Left colon (tissue), 2 donors: ENCODE measurements at regions not wholly inside any gene's neighbourhood (a gene's known extent, or its start where the extent isn't known, plus 50 kb on each side); places are given as distances from the start of the nearest gene placed in this dataset.

Experiments used
- ATAC-seq: fragments of 200-7000 bp; cut with Tn5 transposase; one replicate; pipeline ENCODE4 v1.9.1; 2020; ENCODE audit warnings: mild to moderate bottlenecking, moderate library complexity
- DNase-seq, 2 donors: peaks; one replicate each; pipeline ENCODE4 v3.0.0-alpha.2; 2020
- intact Hi-C, 2 donors: fragments of 100-400 bp; cut with DNase I in 1 of 2; cut with micrococcal nuclease in 1 of 2; formaldehyde crosslinking; loops; one replicate each; pipeline versions ENCODE4 v1.11.2 to v1.14.0; 2022; cut with DNase I, micrococcal nuclease
- donor health status: DM: no; HTN: no; CAD: no.
- donor health status: DM: yes; HTN: yes; CAD: no.

- DNase-seq (no peak), ATAC-seq (no peak)
- intact Hi-C loops: loop anchor here in 1 of 2 donors (10.0 kb wide), 1 partner anchor 908 kb away; no protein-coding TSS in a partner anchor
Observed at GRCh38 chr4:13876940-13877339, 249.4 kb upstream of the BOD1L1 start.

DNA sequence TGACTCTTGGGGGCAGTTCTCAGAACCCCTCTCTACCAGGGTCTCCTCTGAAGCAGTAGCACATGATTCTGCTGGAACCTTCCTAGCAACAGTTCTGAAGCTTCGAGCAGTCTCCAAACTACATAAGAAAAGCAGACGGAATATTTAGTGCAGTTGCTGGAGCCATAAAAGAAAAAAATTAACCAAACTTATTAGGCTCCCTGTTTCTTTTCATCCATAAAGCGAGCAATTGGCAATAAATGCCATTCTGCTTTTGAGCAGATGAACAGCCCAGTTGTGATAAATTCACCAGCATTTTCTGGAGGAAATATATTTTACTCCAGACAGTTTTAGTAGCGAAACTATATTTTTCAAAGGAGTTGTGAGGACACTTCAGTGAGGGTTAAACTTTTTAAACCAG is 250.1 kb upstream of the BOD1L1 start:
- DNase-seq: no peak
- no peak for ATAC-seq
- intact Hi-C loops: loop anchor here in 1 of 2 donors (10.0 kb wide), 1 partner anchor 907 kb away; no protein-coding TSS in a partner anchor

DNA sequence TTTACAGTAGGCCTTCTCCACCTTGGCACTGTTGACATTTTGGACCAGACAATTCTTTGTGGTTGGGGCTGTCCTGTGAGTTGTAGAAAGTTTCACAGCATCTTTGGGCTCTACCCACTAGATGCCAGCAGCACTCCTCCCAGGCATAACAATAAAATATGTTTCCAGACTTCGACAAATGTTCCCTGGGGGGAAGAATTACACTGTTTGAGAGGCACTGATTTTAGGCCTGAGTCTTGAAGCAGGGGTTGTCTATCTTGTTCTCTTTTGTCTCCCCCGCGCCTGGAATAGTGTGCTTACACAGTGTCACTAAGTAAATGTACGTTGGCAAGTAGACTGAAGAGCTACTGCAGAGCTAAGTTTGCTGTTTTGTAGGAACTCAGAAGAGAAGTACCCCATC is 254.4 kb upstream of the BOD1L1 start:
- no peak for ATAC-seq
- intact Hi-C loops: no loop called here
- no peak for DNase-seq

- DNase-seq: no peak
- intact Hi-C loops: no loop called here
- no peak for ATAC-seq
Observed at GRCh38 chr4:13887010-13887409, 259.5 kb upstream of the BOD1L1 start.

DNA sequence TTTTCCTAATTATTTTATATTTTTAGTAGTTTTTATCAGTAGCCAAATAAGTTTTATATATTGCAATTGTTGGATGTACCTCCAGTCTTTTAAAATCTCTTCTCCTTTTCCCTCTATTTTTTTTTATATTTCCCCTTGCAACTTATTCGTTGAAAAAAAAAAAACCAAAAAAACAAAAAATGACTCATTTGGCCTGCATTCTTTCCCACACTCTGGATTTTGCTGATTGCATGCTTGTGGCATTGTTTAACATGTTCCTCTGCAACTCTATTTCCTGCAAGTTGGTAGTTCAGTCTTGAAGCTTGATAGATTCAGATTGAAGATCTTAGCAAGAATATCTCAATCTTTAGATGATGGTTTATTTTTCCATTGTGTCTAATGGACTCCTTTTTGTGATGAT is 260.6 kb upstream of the BOD1L1 start:
- intact Hi-C loops: no loop called here
- DNase-seq: no peak
- no peak for ATAC-seq

- ATAC-seq (no peak), DNase-seq (no peak)
- intact Hi-C loops: no loop called here
Observed at GRCh38 chr4:13891544-13891939, 264.0 kb upstream of the BOD1L1 start.

DNA sequence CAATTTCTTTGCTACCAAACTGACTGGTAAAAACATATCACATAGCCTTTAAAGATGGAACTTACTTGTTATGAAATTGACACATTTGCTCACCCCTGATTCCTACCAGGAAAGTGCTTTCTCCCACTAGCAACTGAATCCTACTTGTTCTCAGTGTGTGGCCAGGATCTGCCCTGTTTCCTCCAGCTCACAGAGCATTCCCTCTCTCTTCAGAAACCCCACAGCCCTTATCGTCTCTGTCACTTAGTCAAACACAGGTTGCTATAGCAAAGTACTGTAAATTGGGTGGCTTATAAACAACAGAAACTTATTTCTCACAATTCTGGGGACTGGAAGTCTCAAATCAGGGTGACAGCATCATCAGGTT is 265.2 kb upstream of the BOD1L1 start:
- intact Hi-C loops: no loop called here
- DNase-seq: no peak
- no peak for ATAC-seq

DNA sequence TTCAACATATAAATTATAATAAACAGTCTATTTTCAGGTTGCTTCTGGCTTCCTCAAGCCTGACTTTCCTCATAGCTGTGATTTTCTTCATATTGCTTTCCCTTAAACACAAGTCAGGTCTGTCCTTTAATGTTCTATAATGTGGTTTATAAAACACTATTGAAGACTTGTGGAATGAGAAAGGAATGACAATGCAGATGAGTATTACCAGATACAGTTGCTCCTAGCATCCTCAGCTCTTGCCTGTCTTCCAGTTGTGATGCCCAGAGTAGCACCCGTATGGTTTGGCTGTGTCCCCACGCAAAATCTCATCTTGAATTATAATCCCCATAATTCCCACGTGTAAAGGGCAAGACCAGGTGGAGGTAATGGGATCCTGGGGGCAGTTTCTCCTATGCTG is 265.7 kb upstream of the BOD1L1 start:
- DNase-seq (no peak), ATAC-seq (no peak)
- intact Hi-C loops: no loop called here

DNA sequence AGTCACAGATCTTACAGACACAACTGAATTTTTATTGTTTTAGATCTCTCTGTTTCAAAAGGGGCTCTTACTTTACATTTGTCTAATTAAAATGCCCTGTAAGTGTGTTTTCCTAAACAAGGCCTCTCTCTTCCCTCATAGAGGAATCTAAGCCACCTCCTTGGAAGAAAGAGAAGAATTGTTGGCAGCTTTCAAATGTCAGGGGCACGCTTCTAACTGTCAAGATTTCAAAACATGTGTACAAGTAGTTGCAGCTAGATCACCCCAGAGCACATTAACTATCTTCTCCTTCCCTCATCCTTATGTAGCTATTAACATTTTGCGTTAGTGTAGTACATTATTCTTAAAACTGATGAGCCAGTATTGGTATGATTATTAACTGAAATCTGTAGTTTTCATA is 266.5 kb upstream of the BOD1L1 start:
- ATAC-seq: no peak
- intact Hi-C loops: no loop called here
- DNase-seq: no peak

DNA sequence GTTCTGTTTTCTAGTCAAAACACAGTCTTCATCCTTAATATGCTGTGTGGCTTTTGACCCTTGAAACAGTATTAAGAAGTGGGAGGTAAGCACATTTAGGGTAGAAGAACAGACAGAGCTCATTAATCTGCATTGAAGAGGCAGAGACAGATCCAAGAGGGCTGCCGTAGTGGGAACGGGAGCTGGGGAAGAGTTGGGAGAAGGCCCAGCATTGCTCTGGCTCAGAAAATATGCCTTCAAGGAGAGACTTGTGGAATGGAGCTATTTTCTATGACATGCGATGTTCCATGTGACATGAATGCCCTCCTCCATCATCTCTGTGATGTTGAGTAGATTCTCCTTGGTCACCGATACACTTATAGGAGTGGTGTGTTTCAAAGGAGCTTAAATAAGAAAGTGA is 273.3 kb upstream of the BOD1L1 start:
- intact Hi-C loops: no loop called here
- no peak for ATAC-seq
- DNase-seq: no peak

GRCh38 chr4:13902146-13902545 is 274.6 kb upstream of the BOD1L1 start:
- ATAC-seq (no peak), DNase-seq (no peak)
- intact Hi-C loops: no loop called here

DNA sequence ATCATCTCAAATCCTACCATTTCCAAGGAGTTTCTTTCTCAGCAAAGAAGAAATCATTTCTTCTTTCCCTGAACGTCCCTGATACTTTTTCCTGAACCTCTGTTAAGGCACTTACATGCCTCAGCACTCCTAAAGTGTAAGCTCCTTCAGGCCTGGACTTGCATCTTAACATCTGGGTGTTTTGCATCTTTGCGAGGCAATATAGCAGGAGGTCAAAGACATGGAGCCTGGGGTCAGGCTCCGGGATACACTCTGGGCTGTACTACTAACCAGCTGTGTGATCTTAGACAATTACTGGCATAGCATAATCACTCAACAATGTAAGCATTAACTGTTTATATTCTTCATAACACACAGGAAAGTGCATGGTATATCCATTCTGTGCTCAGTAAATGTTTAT is 275.5 kb upstream of the BOD1L1 start:
- no peak for DNase-seq
- intact Hi-C loops: no loop called here
- no peak for ATAC-seq

- ATAC-seq (no peak), DNase-seq (no peak)
- intact Hi-C loops: no loop called here
Observed at GRCh38 chr4:13903901-13904300, 276.4 kb upstream of the BOD1L1 start.

DNA sequence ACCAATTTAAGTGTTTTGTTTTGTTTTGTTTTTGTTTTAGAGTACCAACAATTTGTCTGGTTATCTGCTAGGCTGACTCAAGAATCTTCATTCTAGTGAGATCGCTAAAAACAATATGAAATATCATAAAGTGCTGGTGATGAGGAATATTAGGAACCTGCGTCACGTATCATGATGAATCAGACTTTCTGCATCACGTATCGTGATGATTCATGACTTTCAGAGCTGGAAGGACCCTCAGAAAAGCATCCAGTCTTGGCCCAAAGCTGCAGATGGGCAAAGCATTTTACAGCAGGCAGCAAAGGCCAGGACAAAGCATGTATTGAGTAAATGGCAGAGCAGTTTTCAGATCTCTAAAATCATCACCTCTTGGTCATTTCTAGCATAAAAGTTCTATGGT is 278.0 kb upstream of the BOD1L1 start:
- intact Hi-C loops: no loop called here
- DNase-seq (no peak), ATAC-seq (no peak)

GRCh38 chr4:13906727-13907126 is 279.2 kb upstream of the BOD1L1 start:
- ATAC-seq (no peak), DNase-seq (no peak)
- intact Hi-C loops: no loop called here

GRCh38 chr4:13907255-13907751 is 279.8 kb upstream of the BOD1L1 start:
- intact Hi-C loops: no loop called here
- DNase-seq (no peak), ATAC-seq (no peak)

- intact Hi-C loops: no loop called here
- ATAC-seq: no peak
- DNase-seq: no peak
Observed at GRCh38 chr4:13908455-13908854, 280.9 kb upstream of the BOD1L1 start.

GRCh38 chr4:13910556-13910955 is 283.0 kb upstream of the BOD1L1 start:
- DNase-seq: no peak
- ATAC-seq: no peak
- intact Hi-C loops: no loop called here

- DNase-seq (no peak), ATAC-seq (no peak)
- intact Hi-C loops: no loop called here
Observed at GRCh38 chr4:13911256-13911655, 283.7 kb upstream of the BOD1L1 start.

DNA sequence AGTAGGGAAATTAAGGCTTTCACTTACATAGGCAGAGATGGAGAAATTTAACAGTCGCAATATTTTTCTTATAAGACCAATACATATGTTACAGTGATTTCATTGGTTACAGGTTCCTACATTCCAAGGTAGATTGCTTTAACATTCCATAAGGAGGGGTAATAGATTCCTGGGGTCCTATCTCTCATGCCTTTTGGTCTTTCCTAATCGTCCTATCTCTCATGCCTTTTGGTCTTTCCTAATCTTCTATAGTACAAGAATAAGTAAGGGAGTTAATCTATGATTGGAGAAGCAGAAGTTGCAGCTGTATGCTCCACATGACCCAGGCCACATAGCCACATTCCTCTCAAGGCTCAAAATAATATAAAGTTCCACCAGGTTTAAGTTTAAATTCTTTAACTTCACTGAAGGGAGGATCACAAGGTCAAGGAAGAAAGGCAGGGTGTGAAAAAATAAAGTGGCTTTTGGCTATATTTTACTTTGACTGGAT is 285.0 kb upstream of the BOD1L1 start:
- DNase-seq: no peak
- intact Hi-C loops: no loop called here
- ATAC-seq: no peak

- no peak for DNase-seq
- ATAC-seq: no peak
- intact Hi-C loops: no loop called here
Observed at GRCh38 chr4:13912966-13913365, 285.4 kb upstream of the BOD1L1 start.

- ATAC-seq (no peak), DNase-seq (no peak)
- intact Hi-C loops: no loop called here
Observed at GRCh38 chr4:13917015-13917414, 289.5 kb upstream of the BOD1L1 start.
